DOHH2 (cell line): ENCODE measurements at regions not wholly inside any gene's neighbourhood (a gene's known extent, or its start where the extent isn't known, plus 50 kb on each side); places are given as distances from the start of the nearest gene placed in this dataset.

Source experiments
- H3F3A ChIP-seq: fragments of 200-600 bp; sonication (generic), shearing (Covaris generic); 2 replicates; pipeline ENCODE4 v1.6.0; 2016; ENCODE audit warnings: antibody characterized with exemption, mild to moderate bottlenecking; ENCODE audit not compliant: control insufficient read depth, insufficient read depth
- H3K27ac ChIP-seq: fragments of 200-600 bp; sonication (generic); 2 replicates; pipeline ENCODE4 v1.5.1; 2014; ENCODE audit warnings: low read depth, mild to moderate bottlenecking, low read length, moderate library complexity
- H3K27me3 ChIP-seq: fragments of 200-600 bp; sonication (generic); 2 replicates; pipeline ENCODE4 v1.6.1; 2014; ENCODE audit warnings: mild to moderate bottlenecking, low read length, mixed read lengths; ENCODE audit not compliant: control insufficient read depth
- H3K36me3 ChIP-seq: fragments of 200-600 bp; sonication (generic); 2 replicates; pipeline ENCODE4 v1.6.1; 2014; ENCODE audit warnings: mild to moderate bottlenecking, low read length, moderate library complexity, mixed read lengths; ENCODE audit not compliant: control insufficient read depth
- H3K4me1 ChIP-seq: fragments of 200-600 bp; sonication (generic); 2 replicates; pipeline ENCODE4 v1.6.1; 2014; ENCODE audit warnings: mild to moderate bottlenecking, low read length, mixed read lengths; ENCODE audit not compliant: control insufficient read depth
- H3K4me2 ChIP-seq: fragments of 200-600 bp; sonication (generic); 2 replicates; pipeline ENCODE4 v1.6.0; 2014; ENCODE audit warnings: mild to moderate bottlenecking, low read length, moderate library complexity
- H3K4me3 ChIP-seq: fragments of 200-600 bp; sonication (generic); 2 replicates; pipeline ENCODE4 v1.5.1; 2014; ENCODE audit warnings: mild to moderate bottlenecking, low read length, mixed read lengths
- H3K79me2 ChIP-seq: fragments of 200-600 bp; sonication (generic); 2 replicates; pipeline ENCODE4 v1.6.1; 2014; ENCODE audit warnings: mild to moderate bottlenecking, low read length, mixed read lengths; ENCODE audit not compliant: control insufficient read depth
- H3K9me2 ChIP-seq: fragments of 200-600 bp; sonication (generic); replicated peaks from 2 replicates; pipeline ENCODE4 v1.6.1; 2014; ENCODE audit warnings: mild to moderate bottlenecking, low read length, mixed read lengths; ENCODE audit not compliant: control insufficient read depth
- H3K9me3 ChIP-seq: fragments of 200-600 bp; sonication (generic); 2 replicates; pipeline ENCODE4 v1.6.1; 2014; ENCODE audit warnings: antibody characterized with exemption, low read length, mixed read lengths; ENCODE audit not compliant: control insufficient read depth, insufficient read depth
- H4K20me1 ChIP-seq: fragments of 200-600 bp; sonication (generic); 2 replicates; pipeline ENCODE4 v1.6.0; 2014; ENCODE audit warnings: low read depth, mild to moderate bottlenecking, antibody characterized with exemption, low read length, moderate library complexity; ENCODE audit not compliant: control insufficient read depth, insufficient read depth
- EZH2phosphoT487 ChIP-seq: fragments of 200-600 bp; sonication (generic); IDR thresholded peaks from 2 replicates; pipeline ENCODE4 v1.6.1; 2017; ENCODE audit warnings: borderline replicate concordance, mild to moderate bottlenecking, antibody characterized with exemption, low read length, moderate library complexity, mixed read lengths
- TF ChIP-seq, protein P1 (sequence below): fragments of 200-600 bp; sonication (generic); IDR thresholded peaks from one replicate; pipeline ENCODE4 v1.5.1; 2014; ENCODE audit warnings: antibody characterized with exemption, mild to moderate bottlenecking, low read depth, low read length; ENCODE audit not compliant: poor library complexity, severe bottlenecking

DNA sequence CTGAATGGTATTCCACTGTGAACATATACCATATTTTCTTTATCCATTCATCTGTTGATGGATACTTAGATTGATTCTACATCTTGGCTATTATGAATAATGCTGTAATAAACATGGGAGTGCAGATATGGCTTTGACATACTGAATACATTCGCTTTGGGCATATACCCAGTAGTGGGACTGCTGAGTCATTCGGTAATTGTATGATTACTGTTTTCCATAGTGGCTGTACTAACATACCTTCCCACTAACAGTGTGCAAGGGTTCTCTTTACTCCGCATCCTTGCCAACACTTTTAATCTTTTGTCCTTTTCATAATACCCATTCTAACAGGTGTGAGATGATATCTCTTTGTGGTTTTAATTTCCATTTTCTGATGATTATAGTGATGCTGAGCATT lies 98.2 kb upstream of the ESR1 start:
- H3K4me3 ChIP-seq, result no peak overlapping the region
- TF ChIP-seq EZH2phosphoT487, result no peak
- TF ChIP-seq, protein P1, sequence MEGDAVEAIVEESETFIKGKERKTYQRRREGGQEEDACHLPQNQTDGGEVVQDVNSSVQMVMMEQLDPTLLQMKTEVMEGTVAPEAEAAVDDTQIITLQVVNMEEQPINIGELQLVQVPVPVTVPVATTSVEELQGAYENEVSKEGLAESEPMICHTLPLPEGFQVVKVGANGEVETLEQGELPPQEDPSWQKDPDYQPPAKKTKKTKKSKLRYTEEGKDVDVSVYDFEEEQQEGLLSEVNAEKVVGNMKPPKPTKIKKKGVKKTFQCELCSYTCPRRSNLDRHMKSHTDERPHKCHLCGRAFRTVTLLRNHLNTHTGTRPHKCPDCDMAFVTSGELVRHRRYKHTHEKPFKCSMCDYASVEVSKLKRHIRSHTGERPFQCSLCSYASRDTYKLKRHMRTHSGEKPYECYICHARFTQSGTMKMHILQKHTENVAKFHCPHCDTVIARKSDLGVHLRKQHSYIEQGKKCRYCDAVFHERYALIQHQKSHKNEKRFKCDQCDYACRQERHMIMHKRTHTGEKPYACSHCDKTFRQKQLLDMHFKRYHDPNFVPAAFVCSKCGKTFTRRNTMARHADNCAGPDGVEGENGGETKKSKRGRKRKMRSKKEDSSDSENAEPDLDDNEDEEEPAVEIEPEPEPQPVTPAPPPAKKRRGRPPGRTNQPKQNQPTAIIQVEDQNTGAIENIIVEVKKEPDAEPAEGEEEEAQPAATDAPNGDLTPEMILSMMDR, result no peak
- peaks cover 11% of the 10 kb centered on the region; the same call in 1 of the 2 replicates for H3K27me3 ChIP-seq
- no peak overlapping the region for H3K27ac ChIP-seq
- no peaks in the 10 kb centered on the region for H3F3A ChIP-seq
- H3K4me2 ChIP-seq, result no peak overlapping the region
- no peaks in the 10 kb centered on the region for H4K20me1 ChIP-seq
- H3K9me3 ChIP-seq, result no peaks in the 10 kb centered on the region
- H3K9me2 ChIP-seq, result no peaks in the 10 kb centered on the region
- no peaks in the 10 kb centered on the region for H3K79me2 ChIP-seq
- no peaks in the 10 kb centered on the region for H3K36me3 ChIP-seq
- no peaks in the 10 kb centered on the region for H3K4me1 ChIP-seq

DNA sequence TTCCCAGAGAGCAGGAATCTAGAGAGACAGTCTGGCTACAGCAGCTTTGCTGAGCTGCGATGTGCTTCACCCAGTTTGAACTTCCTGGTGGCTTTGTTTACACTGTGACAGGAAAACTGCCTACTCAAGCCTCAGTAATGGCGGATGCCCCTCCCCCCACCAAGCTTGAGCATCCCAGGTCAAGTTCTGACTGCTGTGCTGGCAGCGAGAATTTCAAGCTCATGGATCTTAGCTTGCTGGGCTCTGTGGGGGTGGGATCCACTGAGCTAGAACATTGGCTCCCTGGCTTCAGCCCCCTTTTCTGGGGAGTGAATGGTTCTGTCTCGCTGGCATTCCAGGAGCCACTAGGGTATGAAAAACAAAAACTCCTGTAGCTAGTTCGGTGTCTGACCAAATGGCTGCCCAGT lies 91.0 kb upstream of the ESR1 start:
- no peaks in the 10 kb centered on the region for H3K4me1 ChIP-seq
- no peaks in the 10 kb centered on the region for H3K36me3 ChIP-seq
- H3K27me3 ChIP-seq, result 0 out of 2 replicates have a peak, but pooled peaks cover 4% of the 10 kb centered on the region
- no peaks in the 10 kb centered on the region for H3K9me2 ChIP-seq
- H3K9me3 ChIP-seq, result no peaks in the 10 kb centered on the region
- H3K27ac ChIP-seq, result no peak overlapping the region
- no peak overlapping the region for H3K4me3 ChIP-seq
- TF ChIP-seq, protein P1, result no peak
- TF ChIP-seq EZH2phosphoT487, result no peak
- H3F3A ChIP-seq, result no peaks in the 10 kb centered on the region
- H3K79me2 ChIP-seq, result no peaks in the 10 kb centered on the region
- H4K20me1 ChIP-seq, result no peaks in the 10 kb centered on the region
- 0 out of 2 replicates have a peak overlapping the region, but pooled peaks have one; percentile 16 for H3K4me2 ChIP-seq

DNA sequence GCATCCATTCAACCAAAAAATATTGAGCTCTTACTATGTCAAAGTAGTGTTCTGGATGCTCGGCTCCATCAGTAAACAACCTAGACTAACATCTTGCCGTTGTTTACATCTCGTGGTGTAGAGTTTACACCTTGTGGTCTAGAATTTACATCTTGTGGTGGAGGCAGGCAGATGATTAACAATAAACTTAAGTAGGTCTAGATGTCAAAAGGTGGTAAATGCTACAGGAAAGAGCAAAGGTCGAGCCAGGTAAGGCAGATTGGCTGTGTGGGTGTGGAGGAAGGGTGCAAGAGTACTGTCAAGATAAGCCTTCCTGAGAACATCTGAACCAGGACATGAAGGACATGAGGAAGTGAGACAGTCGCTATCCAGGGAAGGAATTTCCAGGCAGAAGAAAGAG lies 88.4 kb upstream of the ESR1 start:
- Histone ChIP-seq H3K27ac (no peak overlapping the region), H3K9me3 (no peaks in the 10 kb centered on the region), H3K9me2 (no peaks in the 10 kb centered on the region), H3K4me1 (no peaks in the 10 kb centered on the region), H3F3A (no peaks in the 10 kb centered on the region), H3K27me3 (0 out of 2 replicates have a peak, but pooled peaks cover 7% of the 10 kb centered on the region), H3K79me2 (no peaks in the 10 kb centered on the region), H3K4me2 (no peak overlapping the region), H4K20me1 (no peaks in the 10 kb centered on the region), H3K4me3 (no peak overlapping the region), H3K36me3 (no peaks in the 10 kb centered on the region)
- TF ChIP-seq, protein P1, result no peak
- TF ChIP-seq EZH2phosphoT487, result no peak
